Upper lobe of right lung (tissue), 1 donor: ENCODE measurements at regions not wholly inside any gene's neighbourhood (a gene's known extent, or its start where the extent isn't known, plus 50 kb on each side); places are given as distances from the start of the nearest gene placed in this dataset.
"Not testable (repeated sequence)": the region's sequence is repeated elsewhere in the genome, so short reads cannot be mapped to it uniquely, and the experiment has no call there.

Experiments
- ATAC-seq: fragments of 200-7000 bp; cut with Tn5 transposase; one replicate; pipeline ENCODE4 v1.9.1; 2020; ENCODE audit warnings: mild to moderate bottlenecking, moderate library complexity
- DNase-seq: peaks from one replicate; pipeline ENCODE4 v3.0.0-alpha.2; 2020
- H3K27ac ChIP-seq: fragments of 200-600 bp; one replicate; pipeline ENCODE4 v1.8.0; 2022
- H3K27me3 ChIP-seq: fragments of 200-600 bp; one replicate; pipeline ENCODE4 v1.8.0; 2022; ENCODE audit warnings: mild to moderate bottlenecking
- H3K36me3 ChIP-seq: fragments of 200-600 bp; one replicate; pipeline ENCODE4 v1.8.0; 2022
- H3K4me1 ChIP-seq: fragments of 200-600 bp; one replicate; pipeline ENCODE4 v1.8.0; 2022
- H3K4me3 ChIP-seq: fragments of 200-600 bp; one replicate; pipeline ENCODE4 v1.8.0; 2022; ENCODE audit warnings: mild to moderate bottlenecking
- H3K9me3 ChIP-seq: fragments of 200-600 bp; one replicate; pipeline ENCODE4 v1.8.0; 2022
- CTCF ChIP-seq: fragments of 200-600 bp; IDR thresholded peaks from one replicate; pipeline ENCODE4 v1.8.0; 2022; ENCODE audit warnings: antibody characterized with exemption
- intact Hi-C: fragments of 100-400 bp; cut with DNase I; formaldehyde crosslinking; loops from one replicate; pipeline ENCODE4 v1.11.0; 2022
- donor health status: DM: no; HTN: yes; CAD: no; lungs with severe emphysema.

GRCh38 chr11:12585861-12586260 lies 88.4 kb upstream of the TEAD1 start:
- intact Hi-C loops, result no loop called here
- TF ChIP-seq CTCF, result no peak
- H3K4me3 ChIP-seq, result no peak overlapping the region

GRCh38 chr11:12587333-12587991 lies 86.8 kb upstream of the TEAD1 start:
- intact Hi-C loops, result no loop called here
- H3K4me3 ChIP-seq, result no peak overlapping the region
- peak; percentile 82 for ATAC-seq

More at GRCh38 chr11:12585861-12586260, 88.4 kb upstream of the TEAD1 start:
- Histone ChIP-seq H3K4me1 (peaks cover 10% of the 10 kb centered on the region), H3K9me3 (no peaks in the 10 kb centered on the region), H3K27me3 (no peaks in the 10 kb centered on the region), H3K27ac (no peak overlapping the region), H3K36me3 (no peaks in the 10 kb centered on the region)
- ATAC-seq (no peak), DNase-seq (no peak)

GRCh38 chr11:12591706-12592105 lies 82.5 kb upstream of the TEAD1 start:
- H3K27me3 ChIP-seq, result no peaks in the 10 kb centered on the region
- DNase-seq (no peak), ATAC-seq (no peak)
- intact Hi-C loops, result no loop called here
- H3K4me1 ChIP-seq, result no peaks in the 10 kb centered on the region
- no peak for TF ChIP-seq CTCF
- H3K4me3 ChIP-seq, result no peak overlapping the region
- H3K36me3 ChIP-seq, result no peaks in the 10 kb centered on the region
- no peak overlapping the region for H3K27ac ChIP-seq
- H3K9me3 ChIP-seq, result no peaks in the 10 kb centered on the region

More at GRCh38 chr11:12587333-12587991, 86.8 kb upstream of the TEAD1 start:
- no peaks in the 10 kb centered on the region for H3K27me3 ChIP-seq
- DNase-seq, result no peak
- peaks cover 10% of the 10 kb centered on the region for H3K4me1 ChIP-seq
- H3K36me3 ChIP-seq, result no peaks in the 10 kb centered on the region
- H3K27ac ChIP-seq, result no peak overlapping the region
- no peaks in the 10 kb centered on the region for H3K9me3 ChIP-seq
- TF ChIP-seq CTCF, result no peak

GRCh38 chr11:12592283-12592682 lies 81.9 kb upstream of the TEAD1 start:
- intact Hi-C loops, result no loop called here
- TF ChIP-seq CTCF, result no peak
- ATAC-seq (no peak), DNase-seq (no peak)
- Histone ChIP-seq H3K9me3 (no peaks in the 10 kb centered on the region), H3K4me1 (no peaks in the 10 kb centered on the region), H3K27me3 (no peaks in the 10 kb centered on the region), H3K36me3 (no peaks in the 10 kb centered on the region), H3K4me3 (no peak overlapping the region), H3K27ac (no peak overlapping the region)

- H3K4me3 ChIP-seq, H3K36me3 ChIP-seq, intact Hi-C loops, H3K4me1 ChIP-seq, DNase-seq, ATAC-seq, H3K9me3 ChIP-seq, H3K27me3 ChIP-seq, H3K27ac ChIP-seq: not testable (repeated sequence)
These were observed 79.0 kb upstream of the TEAD1 start for GRCh38 chr11:12595089-12595847.
